ENCODE measurements at regions not wholly inside any gene's neighbourhood (a gene's known extent, or its start where the extent isn't known, plus 50 kb on each side); places are given as distances from the start of the nearest gene placed in this dataset.
"Not testable (repeated sequence)": the region's sequence is repeated elsewhere in the genome, so short reads cannot be mapped to it uniquely, and the experiment has no call there.

DNA sequence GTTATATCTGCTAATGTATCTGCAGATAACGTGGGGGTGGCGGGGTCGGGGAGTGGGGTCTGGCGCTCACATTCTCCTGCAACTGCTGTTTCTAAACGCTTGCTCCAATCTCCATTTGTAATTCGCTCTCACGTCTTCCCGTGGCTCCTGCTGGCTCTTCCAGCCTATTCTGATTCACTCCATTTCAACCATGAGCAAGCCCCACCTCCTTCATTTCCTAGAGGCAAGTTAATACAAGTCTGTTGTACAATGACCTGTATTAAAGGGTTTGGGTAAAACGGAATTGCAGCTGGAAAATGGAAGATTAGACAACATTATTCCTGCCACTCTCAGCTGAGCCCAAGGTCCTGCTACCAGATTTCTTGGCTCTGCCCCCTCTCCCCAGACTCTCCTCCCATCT, 132.3 kb downstream of the CSNK2A3 start:
- DNase-seq (ENCODE audit: low read depth), result no peak

- DNase-seq (ENCODE audit: low read depth), result no peak
Observed at GRCh38 chr11:11218629-11218986, 134.4 kb downstream of the CSNK2A3 start.

DNA sequence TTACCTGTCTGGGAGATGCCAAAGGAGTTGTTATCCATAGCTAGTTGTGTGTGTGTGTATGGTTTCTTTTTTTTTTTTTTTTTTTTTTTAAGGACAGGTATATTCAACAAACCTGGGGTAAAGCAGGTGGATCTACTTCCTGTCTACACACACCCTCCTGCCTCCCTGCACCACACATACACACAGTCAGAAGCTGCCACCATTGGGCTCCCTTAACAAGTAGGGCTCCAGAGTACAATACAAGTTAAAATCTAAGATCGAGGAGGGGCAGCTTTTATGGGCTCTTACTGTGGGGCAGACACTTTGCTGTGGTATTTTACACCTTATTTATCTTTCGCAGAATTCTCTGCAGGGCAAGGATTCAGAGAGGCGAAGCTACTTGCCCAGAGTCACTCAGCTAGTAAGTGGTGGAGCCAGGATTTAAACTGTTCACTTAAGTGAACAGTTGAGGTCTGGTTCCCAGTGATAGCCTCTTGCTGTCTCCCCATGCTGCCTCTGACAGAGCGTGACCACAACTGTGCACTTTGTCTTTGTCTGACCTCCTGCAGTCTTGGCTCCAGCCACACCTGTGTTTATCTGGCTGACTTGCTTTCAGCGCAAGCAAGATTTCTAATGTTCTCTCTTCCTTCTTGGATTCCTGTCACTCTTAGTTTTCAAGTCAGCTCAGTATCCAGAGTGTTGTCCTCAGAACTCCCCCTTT, 135.0 kb downstream of the CSNK2A3 start:
- DNase-seq (ENCODE audit: low read depth), result no peak

- no peak for DNase-seq (ENCODE audit: low read depth)
Observed at GRCh38 chr11:11217289-11217928, 135.6 kb downstream of the CSNK2A3 start.

DNA sequence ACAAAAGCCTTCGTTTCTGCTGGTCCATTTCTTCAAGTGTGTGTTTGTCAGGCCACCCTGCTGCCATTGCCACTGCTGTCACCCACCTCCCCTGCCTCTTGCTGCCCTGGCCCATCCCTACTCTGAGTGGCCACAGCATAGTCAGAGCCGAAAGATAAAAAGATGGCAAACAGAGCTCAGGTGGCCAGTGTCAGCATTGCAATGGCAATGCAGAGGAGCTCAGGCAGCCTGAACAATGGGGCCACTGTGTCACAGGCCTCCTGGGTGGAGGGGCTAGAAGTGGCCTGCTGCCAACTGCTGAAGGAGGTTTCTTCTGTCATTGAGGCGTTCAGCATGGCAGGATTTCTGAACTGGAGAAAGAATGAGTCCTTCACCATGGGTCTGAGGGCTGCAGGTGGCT, 137.1 kb downstream of the CSNK2A3 start:
- DNase-seq (ENCODE audit: low read depth), result no peak

DNA sequence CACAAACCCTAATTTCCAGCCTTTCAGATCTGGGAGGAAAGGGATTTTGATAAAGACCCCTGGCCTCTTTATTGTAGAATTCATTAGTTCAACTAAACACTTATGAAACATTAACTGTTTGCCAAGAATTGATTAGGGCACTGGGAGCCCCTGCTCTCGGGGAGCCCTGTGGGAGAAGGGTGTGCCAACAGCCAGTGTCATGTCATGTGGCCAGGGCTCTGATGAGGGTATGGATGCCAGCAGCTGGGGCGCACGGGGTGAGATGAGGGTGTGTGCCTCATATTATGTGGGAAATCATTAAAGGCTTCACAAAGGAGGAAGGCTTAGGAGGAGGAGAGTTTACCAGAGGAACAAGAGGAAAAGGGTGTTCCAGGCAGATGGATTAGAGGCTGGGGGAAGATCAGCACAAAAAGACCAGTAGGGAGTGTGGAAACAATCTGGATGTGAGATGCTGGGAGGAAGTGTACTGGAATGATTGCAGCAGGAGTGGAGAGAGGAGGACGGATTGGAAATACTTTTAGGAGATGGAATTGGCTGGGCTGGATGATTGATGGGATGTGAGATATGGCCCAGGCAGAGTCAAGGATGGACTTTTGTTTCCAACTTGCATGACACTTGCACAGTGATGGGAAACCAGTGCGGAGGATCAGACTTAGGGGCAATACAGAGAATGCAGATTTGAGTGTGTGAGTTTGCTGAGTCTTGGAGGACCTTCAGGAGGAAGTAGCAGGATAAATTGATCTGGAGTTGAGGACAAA, 137.8 kb downstream of the CSNK2A3 start:
- no peak for DNase-seq (ENCODE audit: low read depth)

- DNase-seq (ENCODE audit: low read depth), result no peak
Observed at GRCh38 chr11:11213117-11213516, 139.9 kb downstream of the CSNK2A3 start.

DNA sequence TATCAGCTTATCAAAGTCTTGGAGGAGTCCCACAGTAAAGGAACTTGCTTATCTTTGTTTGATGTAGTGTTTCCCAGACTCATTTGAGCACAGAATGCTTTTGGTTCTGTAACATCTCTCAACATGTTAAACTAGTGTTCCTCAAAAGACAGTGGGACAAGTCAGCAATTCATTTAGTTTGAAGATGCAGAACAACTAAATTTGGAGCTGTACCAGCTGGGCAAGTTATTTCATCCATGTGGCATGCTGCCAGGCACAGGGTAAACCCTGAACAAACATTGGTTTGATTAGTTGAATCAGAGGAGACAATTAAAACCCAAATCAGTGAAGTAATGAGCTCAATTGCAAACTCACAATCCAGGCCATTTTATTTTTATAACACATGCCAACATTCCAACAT, 141.2 kb downstream of the CSNK2A3 start:
- no peak for DNase-seq (ENCODE audit: low read depth)

DNA sequence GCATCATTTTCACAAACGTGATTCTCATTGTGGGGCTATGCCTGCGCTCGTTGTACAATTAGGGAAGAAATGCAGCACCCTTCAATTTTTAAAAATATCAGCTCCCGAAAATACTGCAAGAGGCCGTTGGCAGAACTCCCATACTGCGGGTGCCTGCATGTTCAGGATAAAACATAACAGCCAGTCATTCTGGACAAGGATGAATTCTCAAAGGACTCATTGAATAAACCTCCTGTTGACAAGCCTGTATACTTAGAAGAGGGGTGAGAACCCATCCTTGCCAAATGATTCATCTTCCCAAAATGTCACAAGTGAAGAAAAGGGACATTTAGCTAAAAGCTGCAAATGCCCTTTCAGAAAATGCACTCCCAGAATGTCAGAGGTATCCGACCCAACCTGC, 141.9 kb downstream of the CSNK2A3 start:
- DNase-seq (ENCODE audit: low read depth), result no peak

DNA sequence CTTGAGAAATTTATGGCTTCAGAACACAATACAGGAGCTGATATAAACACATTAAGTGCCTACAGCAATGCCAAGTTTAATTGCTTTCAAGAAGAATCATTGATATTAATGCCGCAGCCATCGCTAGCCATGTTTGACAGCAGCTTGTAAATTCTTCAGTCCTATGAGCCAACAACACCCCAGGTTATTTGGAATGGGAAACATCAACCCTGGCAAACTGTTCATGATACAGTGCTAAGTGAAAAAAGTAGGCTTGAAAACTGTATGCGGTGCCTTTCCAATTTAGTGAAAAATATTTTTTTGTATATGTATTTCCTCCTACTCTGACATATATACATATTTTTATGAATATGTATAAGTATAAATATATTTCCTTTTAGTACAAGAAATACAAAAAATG, 142.6 kb downstream of the CSNK2A3 start:
- no peak for DNase-seq (ENCODE audit: low read depth)

DNA sequence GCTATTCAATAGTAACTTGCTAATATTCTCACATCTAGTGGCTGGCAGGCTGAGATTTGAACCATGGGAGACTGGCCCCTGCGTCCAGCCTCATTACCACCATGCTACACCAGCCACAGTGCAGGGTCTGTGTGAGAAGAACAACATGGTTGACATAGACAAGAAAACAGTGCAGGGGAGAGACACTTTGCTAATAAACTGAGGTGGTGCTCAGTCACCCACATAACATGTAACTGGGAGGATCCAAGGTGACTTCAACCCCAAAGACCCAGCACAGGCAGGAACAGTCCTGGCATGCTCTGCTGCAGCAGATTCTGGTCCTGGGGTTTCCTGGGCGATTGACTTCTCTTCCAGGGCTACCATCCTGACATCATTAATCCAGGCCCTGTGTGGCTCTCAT, 143.1 kb downstream of the CSNK2A3 start:
- DNase-seq (ENCODE audit: low read depth), result no peak

DNA sequence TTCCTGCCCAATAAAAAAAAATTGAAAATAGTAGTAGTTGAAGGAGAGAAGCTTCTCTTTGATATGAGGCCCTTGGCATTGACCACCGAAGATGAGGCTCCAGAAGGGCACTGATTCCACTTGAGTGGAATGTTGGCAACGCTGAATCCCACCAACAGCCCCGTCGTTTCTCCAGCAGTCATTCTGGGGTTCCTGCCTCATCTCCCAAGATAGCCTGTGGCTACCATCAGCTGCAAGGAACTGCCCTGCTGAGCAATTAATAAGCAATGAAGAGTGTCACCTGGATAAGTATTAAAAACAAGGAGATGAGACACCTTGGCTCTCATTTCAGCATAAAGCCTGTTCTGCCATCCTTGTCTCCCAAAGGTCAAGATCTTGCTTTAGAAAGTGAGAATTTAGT, 144.1 kb downstream of the CSNK2A3 start:
- no peak for DNase-seq (ENCODE audit: low read depth)

- no peak for DNase-seq (ENCODE audit: low read depth)
Observed at GRCh38 chr11:11207428-11207827, 145.6 kb downstream of the CSNK2A3 start.

- DNase-seq (ENCODE audit: low read depth), result no peak
Observed at GRCh38 chr11:11206484-11206883, 146.6 kb downstream of the CSNK2A3 start.

DNA sequence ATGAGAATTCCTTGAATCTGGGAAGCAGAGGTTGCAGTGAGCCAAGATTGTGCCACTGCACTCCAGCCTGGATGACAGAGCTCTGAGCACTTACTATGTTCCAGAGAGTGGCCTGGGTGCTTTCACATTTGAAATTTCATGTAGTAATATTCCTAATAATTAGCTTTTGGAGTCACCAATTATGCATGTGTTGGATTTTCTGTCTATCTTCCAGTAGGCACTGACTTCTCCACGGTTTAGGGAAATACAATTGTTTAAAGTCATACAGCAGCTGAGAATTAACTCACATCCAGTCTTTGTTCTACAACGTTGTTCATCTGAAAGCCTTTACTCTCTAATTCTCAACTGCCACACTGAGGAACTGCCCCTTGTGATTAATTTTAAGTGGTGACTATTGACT, 150.2 kb downstream of the CSNK2A3 start:
- no peak for DNase-seq (ENCODE audit: low read depth)

GRCh38 chr11:11201302-11201701, 151.7 kb downstream of the CSNK2A3 start:
- DNase-seq (ENCODE audit: low read depth), result not testable (repeated sequence)

GRCh38 chr11:11192541-11192940, 160.5 kb downstream of the CSNK2A3 start:
- DNase-seq (ENCODE audit: low read depth), result no peak

- no peak for DNase-seq (ENCODE audit: low read depth)
Observed at GRCh38 chr11:11189506-11189905, 163.5 kb downstream of the CSNK2A3 start.

DNA sequence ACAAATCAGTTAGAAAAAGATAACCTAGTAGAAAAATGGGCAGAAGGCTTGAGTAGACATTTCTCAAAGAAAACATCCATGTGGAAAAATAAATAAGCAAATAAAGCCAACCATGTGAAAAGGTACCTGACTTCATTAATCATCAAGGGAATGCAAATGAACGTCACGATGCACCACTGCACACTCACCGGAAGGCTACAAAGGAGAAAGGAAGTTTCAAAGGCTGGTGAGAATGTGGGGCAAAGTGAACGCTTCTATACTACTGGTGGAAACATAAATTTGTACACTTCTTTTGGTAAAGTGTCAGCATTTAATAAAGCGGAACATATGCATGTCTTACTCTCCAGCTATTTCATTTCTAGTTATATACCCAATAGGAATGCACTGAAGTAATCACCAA, 166.8 kb downstream of the CSNK2A3 start:
- no peak for DNase-seq (ENCODE audit: low read depth)

DNA sequence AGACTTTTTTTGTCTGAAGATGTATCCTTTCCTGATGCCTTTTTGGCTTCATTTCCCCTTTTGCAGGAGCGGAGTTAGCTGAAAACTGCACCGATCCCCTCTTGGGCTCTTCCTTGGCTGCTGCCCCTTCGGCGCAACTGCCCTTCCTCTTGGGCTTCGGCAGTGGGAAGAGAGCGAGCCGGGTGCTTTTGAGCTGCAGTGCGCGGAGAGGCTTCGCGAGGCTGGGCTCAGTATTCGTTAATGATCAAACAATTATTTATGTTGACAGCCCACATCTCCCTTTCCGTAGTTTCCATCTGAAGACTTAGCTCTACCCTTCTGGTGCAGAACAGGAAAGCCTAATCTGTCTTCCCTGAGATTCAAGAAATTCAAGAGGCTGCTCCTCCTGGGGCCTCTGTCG, 170.8 kb downstream of the CSNK2A3 start:
- DNase-seq (ENCODE audit: low read depth), result no peak

DNA sequence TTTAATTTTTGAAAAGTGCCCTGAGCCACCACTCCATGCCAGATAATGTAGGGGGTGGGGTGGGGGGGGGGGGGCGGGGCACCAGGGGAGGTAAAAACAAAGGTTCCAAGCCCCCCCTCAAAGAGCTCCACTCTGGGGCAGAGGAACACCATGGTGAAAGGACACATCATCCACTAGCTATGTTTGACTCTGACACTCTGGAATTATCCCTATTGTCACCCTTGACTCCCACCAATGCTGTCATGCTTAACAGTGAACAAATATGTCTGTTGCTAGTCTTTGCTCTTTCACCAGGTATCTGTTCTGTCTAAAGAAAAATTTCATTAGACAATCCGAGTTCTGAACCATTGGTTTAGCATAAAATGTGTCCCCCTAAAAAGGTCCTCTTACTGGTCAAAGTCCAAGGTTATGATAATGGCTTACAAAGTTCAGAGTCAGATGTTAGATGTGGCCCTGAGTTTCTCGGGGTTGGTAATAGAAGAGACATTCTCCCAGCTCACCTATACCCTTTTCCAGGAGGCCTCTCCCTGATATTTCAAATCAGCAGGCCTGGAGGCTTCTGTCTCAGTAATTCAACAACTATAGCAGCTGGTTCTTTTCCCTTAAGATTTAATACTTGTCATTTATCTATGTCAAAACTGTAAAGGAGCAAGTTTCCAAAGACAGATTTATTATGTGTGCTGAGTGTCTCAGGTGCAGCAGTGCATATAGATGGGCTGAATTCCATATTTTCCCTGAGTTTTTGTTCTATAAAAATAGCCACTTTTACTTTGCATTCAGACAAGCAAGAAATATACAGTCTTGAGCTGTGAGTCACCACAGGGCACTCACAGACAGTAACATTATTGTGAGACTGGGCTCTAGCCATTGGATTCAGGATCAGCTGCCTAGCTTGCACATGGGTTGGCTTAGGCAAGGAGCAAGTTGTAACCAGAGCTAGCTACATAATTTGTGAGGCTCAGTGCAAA, 174.1 kb downstream of the CSNK2A3 start:
- no peak for DNase-seq (ENCODE audit: low read depth)

- DNase-seq (ENCODE audit: low read depth), result no peak
Observed at GRCh38 chr11:11177156-11177808, 175.8 kb downstream of the CSNK2A3 start.
